GM12891 (cell line): ENCODE measurements at regions not wholly inside any gene's neighbourhood (a gene's known extent, or its start where the extent isn't known, plus 50 kb on each side); places are given as distances from the start of the nearest gene placed in this dataset.

Experiments used
- PAX5 ChIP-seq: IDR thresholded peaks from 2 replicates; pipeline ENCODE4 v1.6.1; 2011; ENCODE audit warnings: low read length, moderate library complexity, mild to moderate bottlenecking; ENCODE audit not compliant: insufficient read depth, severe bottlenecking
- POLR2A ChIP-seq: IDR thresholded peaks from 2 replicates; pipeline ENCODE4 v1.6.1; 2011; ENCODE audit warnings: low read depth, low read length, control low read depth

- TF ChIP-seq POLR2A (no peak), PAX5 (no peak)
These were observed 84.0 kb downstream of the ELAPOR2 start for GRCh38 chr7:86975449-86975848.
